ENCODE measurements at regions not wholly inside any gene's neighbourhood (a gene's known extent, or its start where the extent isn't known, plus 50 kb on each side); places are given as distances from the start of the nearest gene placed in this dataset.

- no peak overlapping the region for H3K9ac ChIP-seq (ENCODE audit: low read depth in 1 of 2, low read length in 2 of 2)
- 83% methylated on average over 26 of the region's 26 CpGs for WGBS
These were observed 293.7 kb downstream of the SEC14L1 start for GRCh38 chr17:77434136-77435114.

More at GRCh38 chr17:77434136-77435114, 293.7 kb downstream of the SEC14L1 start:
- Histone ChIP-seq H3K36me3 (ENCODE audit: control insufficient read depth in 4 of 4, insufficient read depth in 3 of 4, low read depth in 1 of 4, low read length in 3 of 4) (no peaks in the 10 kb centered on the region), H3K9me3 (ENCODE audit: control insufficient read depth in 4 of 4, low read length in 3 of 4) (no peaks in the 10 kb centered on the region), H3K4me1 (ENCODE audit: control insufficient read depth in 4 of 4, insufficient read depth in 4 of 4, low read length in 3 of 4) (peaks cover 10 to 70% (median 21%) of the 10 kb centered on the region in 4 donors), H3K27me3 (ENCODE audit: control insufficient read depth in 4 of 4, insufficient read depth in 4 of 4, low read length in 3 of 4) (no peaks in the 10 kb centered on the region), H3K27ac (ENCODE audit: low read depth in 1 of 2, low read length in 2 of 2) (no peak overlapping the region), H3K4me3 (ENCODE audit: low read depth in 1 of 3, low read length in 3 of 3) (no peak overlapping the region)
- TF ChIP-seq YY1 (IDR thresholded peaks at IDR 0.05) (no peak), RAD21 (IDR thresholded peaks at IDR 0.05) (no peak), REST (IDR thresholded peaks at IDR 0.05) (no peak), MAX (IDR thresholded peaks at IDR 0.05) (no peak), ATF3 (IDR thresholded peaks at IDR 0.05) (no peak), JUND (IDR thresholded peaks at IDR 0.05) (no peak), SP1 (IDR thresholded peaks at IDR 0.05) (no peak), FOXA2 (IDR thresholded peaks at IDR 0.05) (no peak), CTCF (IDR thresholded peaks at IDR 0.05; ENCODE audit: low read depth, low read length, missing input control) (no peak), HNF4A (conservative IDR thresholded peaks at IDR 0.05) (no peak)
- TF ChIP-seq, protein P1, sequence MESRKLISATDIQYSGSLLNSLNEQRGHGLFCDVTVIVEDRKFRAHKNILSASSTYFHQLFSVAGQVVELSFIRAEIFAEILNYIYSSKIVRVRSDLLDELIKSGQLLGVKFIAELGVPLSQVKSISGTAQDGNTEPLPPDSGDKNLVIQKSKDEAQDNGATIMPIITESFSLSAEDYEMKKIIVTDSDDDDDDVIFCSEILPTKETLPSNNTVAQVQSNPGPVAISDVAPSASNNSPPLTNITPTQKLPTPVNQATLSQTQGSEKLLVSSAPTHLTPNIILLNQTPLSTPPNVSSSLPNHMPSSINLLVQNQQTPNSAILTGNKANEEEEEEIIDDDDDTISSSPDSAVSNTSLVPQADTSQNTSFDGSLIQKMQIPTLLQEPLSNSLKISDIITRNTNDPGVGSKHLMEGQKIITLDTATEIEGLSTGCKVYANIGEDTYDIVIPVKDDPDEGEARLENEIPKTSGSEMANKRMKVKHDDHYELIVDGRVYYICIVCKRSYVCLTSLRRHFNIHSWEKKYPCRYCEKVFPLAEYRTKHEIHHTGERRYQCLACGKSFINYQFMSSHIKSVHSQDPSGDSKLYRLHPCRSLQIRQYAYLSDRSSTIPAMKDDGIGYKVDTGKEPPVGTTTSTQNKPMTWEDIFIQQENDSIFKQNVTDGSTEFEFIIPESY (IDR thresholded peaks at IDR 0.05), result no peak
- no peak for DNase-seq (ENCODE audit: low spot score)

Measured in liver (tissue), 8 donors.